Neural progenitor cell (in vitro differentiated cells): ENCODE measurements at regions not wholly inside any gene's neighbourhood (a gene's known extent, or its start where the extent isn't known, plus 50 kb on each side); places are given as distances from the start of the nearest gene placed in this dataset.

ENCODE experiments used
- DNase-seq: peaks from one replicate; pipeline ENCODE4 v3.0.0-alpha.2; 2016; ENCODE audit warnings: low spot score
- H2AFZ ChIP-seq: fragments of 200-600 bp; sonication (generic); replicated peaks from 2 replicates; pipeline ENCODE4 v1.6.1; 2016; ENCODE audit warnings: antibody characterized with exemption
- H3F3A ChIP-seq: fragments of 200-600 bp; sonication (generic); 2 replicates; pipeline ENCODE4 v1.6.1; 2016; ENCODE audit warnings: antibody characterized with exemption, low read depth
- H3K27ac ChIP-seq: fragments of 200-600 bp; sonication (generic); 2 replicates; pipeline ENCODE4 v1.5.1; 2016; ENCODE audit warnings: mild to moderate bottlenecking
- H3K27me3 ChIP-seq: fragments of 200-600 bp; sonication (generic); 2 replicates; pipeline ENCODE4 v1.6.1; 2016; ENCODE audit warnings: mild to moderate bottlenecking, moderate library complexity
- H3K36me3 ChIP-seq: fragments of 200-600 bp; sonication (generic); 2 replicates; pipeline ENCODE4 v1.5.1; 2016
- H3K4me1 ChIP-seq: fragments of 200-600 bp; sonication (generic); 2 replicates; pipeline ENCODE4 v1.6.1; 2016; ENCODE audit warnings: mixed run types
- H3K4me2 ChIP-seq: fragments of 200-600 bp; sonication (generic); 2 replicates; pipeline ENCODE4 v1.6.1; 2016
- H3K4me3 ChIP-seq: fragments of 200-600 bp; sonication (generic); 2 replicates; pipeline ENCODE4 v1.5.1; 2016
- H3K79me2 ChIP-seq: fragments of 200-600 bp; sonication (generic); 2 replicates; pipeline ENCODE4 v1.6.1; 2016; ENCODE audit warnings: low read depth
- H3K9ac ChIP-seq: fragments of 200-600 bp; sonication (generic); 2 replicates; pipeline ENCODE4 v1.6.1; 2016
- H3K9me3 ChIP-seq: fragments of 200-600 bp; sonication (generic); 2 replicates; pipeline ENCODE4 v1.5.1; 2016; ENCODE audit warnings: low read depth
- H4K20me1 ChIP-seq: fragments of 200-600 bp; sonication (generic); 2 replicates; pipeline ENCODE4 v1.6.1; 2016; ENCODE audit warnings: low read depth
- H3K27ac Mint-ChIP-seq: 3 replicates; pipeline ENCODE4 v1.8.0; 2021; ENCODE audit warnings: mixed read lengths
- H3K27me3 Mint-ChIP-seq: 2 replicates; pipeline ENCODE4 v1.8.0; 2022; ENCODE audit warnings: low read depth, mild to moderate bottlenecking, inconsistent platforms, moderate library complexity, mixed read lengths; ENCODE audit not compliant: insufficient read depth
- H3K36me3 Mint-ChIP-seq: 3 replicates; pipeline ENCODE4 v1.8.0; 2021; ENCODE audit warnings: mixed read lengths
- H3K4me1 Mint-ChIP-seq: 3 replicates; pipeline ENCODE4 v1.8.0; 2021; ENCODE audit warnings: mixed read lengths
- H3K4me3 Mint-ChIP-seq: 3 replicates; pipeline ENCODE4 v1.8.0; 2021; ENCODE audit warnings: mild to moderate bottlenecking, moderate library complexity, mixed read lengths
- H3K9me3 Mint-ChIP-seq: 3 replicates; pipeline ENCODE4 v1.8.0; 2020; ENCODE audit warnings: mixed read lengths
- CTCF ChIP-seq: fragments of 200-600 bp; sonication (generic); IDR thresholded peaks from 2 replicates; pipeline ENCODE4 v1.5.1; 2017; ENCODE audit warnings: antibody characterized with exemption, mild to moderate bottlenecking
- EZH2 ChIP-seq: fragments of 200-600 bp; sonication (generic); IDR thresholded peaks from 2 replicates; pipeline ENCODE4 v1.6.1; 2017; ENCODE audit warnings: antibody characterized with exemption, mild to moderate bottlenecking, moderate library complexity
- EZH2phosphoT487 ChIP-seq: fragments of 200-600 bp; sonication (generic); IDR thresholded peaks from 2 replicates; pipeline ENCODE4 v1.6.1; 2017; ENCODE audit warnings: antibody characterized with exemption

- Mint-ChIP-seq H3K4me1 (no peaks in the 10 kb centered on the region), H3K4me3 (no peak overlapping the region)
- TF ChIP-seq EZH2 = no peak
- TF ChIP-seq CTCF = no peak
- no peak for TF ChIP-seq EZH2phosphoT487
These were observed 339.5 kb upstream of the SPANXN4 start for GRCh38 chrX:142686206-142686605.

GRCh38 chrX:142680038-142680437, 345.7 kb upstream of the SPANXN4 start:
- Histone ChIP-seq H3K79me2 (no peaks in the 10 kb centered on the region), H4K20me1 (no peaks in the 10 kb centered on the region), H3K27ac (no peak overlapping the region), H2AFZ (no peak overlapping the region), H3K4me1 (no peaks in the 10 kb centered on the region), H3K9me3 (no peaks in the 10 kb centered on the region), H3K4me3 (no peak overlapping the region), H3K9ac (no peak overlapping the region), H3K4me2 (no peak overlapping the region), H3F3A (no peaks in the 10 kb centered on the region), H3K27me3 (no peaks in the 10 kb centered on the region), H3K36me3 (no peaks in the 10 kb centered on the region)
- DNase-seq = no peak
- H3K27ac Mint-ChIP-seq = no peak overlapping the region
- H3K27me3 Mint-ChIP-seq = no peaks in the 10 kb centered on the region
- no peak overlapping the region for H3K4me3 Mint-ChIP-seq
- no peak for TF ChIP-seq EZH2
- no peak for TF ChIP-seq EZH2phosphoT487
- TF ChIP-seq CTCF = no peak
- no peaks in the 10 kb centered on the region for H3K4me1 Mint-ChIP-seq
- no peaks in the 10 kb centered on the region for H3K36me3 Mint-ChIP-seq
- peaks cover 5% of the 10 kb centered on the region for H3K9me3 Mint-ChIP-seq

More at GRCh38 chrX:142686206-142686605, 339.5 kb upstream of the SPANXN4 start:
- no peak overlapping the region for H3K4me2 ChIP-seq
- no peaks in the 10 kb centered on the region for H3K9me3 ChIP-seq
- H4K20me1 ChIP-seq = no peaks in the 10 kb centered on the region
- H3K27ac Mint-ChIP-seq = no peak overlapping the region
- no peak overlapping the region for H3K9ac ChIP-seq
- no peak overlapping the region for H3K4me3 ChIP-seq
- no peaks in the 10 kb centered on the region for H3K27me3 Mint-ChIP-seq
- no peaks in the 10 kb centered on the region for H3K36me3 Mint-ChIP-seq
- no peaks in the 10 kb centered on the region for H3K36me3 ChIP-seq
- no peaks in the 10 kb centered on the region for H3K9me3 Mint-ChIP-seq
- H3K79me2 ChIP-seq = no peaks in the 10 kb centered on the region
- no peak for DNase-seq
- no peak overlapping the region for H3K27ac ChIP-seq
- no peaks in the 10 kb centered on the region for H3K27me3 ChIP-seq
- no peak overlapping the region for H2AFZ ChIP-seq
- no peaks in the 10 kb centered on the region for H3F3A ChIP-seq
- no peaks in the 10 kb centered on the region for H3K4me1 ChIP-seq

GRCh38 chrX:142671036-142671435, 354.7 kb upstream of the SPANXN4 start:
- Histone ChIP-seq H3K9ac (no peak overlapping the region), H3K79me2 (no peaks in the 10 kb centered on the region), H3K4me3 (no peak overlapping the region), H3K27ac (no peak overlapping the region), H3F3A (no peaks in the 10 kb centered on the region), H4K20me1 (no peaks in the 10 kb centered on the region), H2AFZ (no peak overlapping the region), H3K27me3 (no peaks in the 10 kb centered on the region), H3K9me3 (peaks cover 11% of the 10 kb centered on the region), H3K4me2 (no peak overlapping the region), H3K4me1 (no peaks in the 10 kb centered on the region), H3K36me3 (no peaks in the 10 kb centered on the region)
- Mint-ChIP-seq H3K4me3 (no peak overlapping the region), H3K9me3 (peaks cover 26% of the 10 kb centered on the region), H3K27ac (no peak overlapping the region), H3K36me3 (no peaks in the 10 kb centered on the region), H3K27me3 (no peaks in the 10 kb centered on the region), H3K4me1 (no peaks in the 10 kb centered on the region)
- no peak for DNase-seq
- TF ChIP-seq CTCF (no peak), EZH2 (no peak), EZH2phosphoT487 (no peak)
